GM21737 (cell line): ENCODE measurements at regions not wholly inside any gene's neighbourhood (a gene's known extent, or its start where the extent isn't known, plus 50 kb on each side); places are given as distances from the start of the nearest gene placed in this dataset.

Source experiments
- ATAC-seq: cut with Tn5 transposase; IDR thresholded peaks from one replicate; pipeline ENCODE4 v1.9.1; 2021; ENCODE audit warnings: mild to moderate bottlenecking, moderate library complexity; ENCODE audit not compliant: unreplicated experiment

- no peak for ATAC-seq
These were observed 98.8 kb downstream of the SNX19 start for GRCh38 chr11:130817330-130817944.

- no peak for ATAC-seq
These were observed 96.7 kb downstream of the SNX19 start for GRCh38 chr11:130819625-130820024.
